NT2/D1 (cell line): ENCODE measurements at regions not wholly inside any gene's neighbourhood (a gene's known extent, or its start where the extent isn't known, plus 50 kb on each side); places are given as distances from the start of the nearest gene placed in this dataset.
"Not testable (repeated sequence)": the region's sequence is repeated elsewhere in the genome, so short reads cannot be mapped to it uniquely, and the experiment has no call there.

Source experiments
- DNase-seq: peaks from one replicate; pipeline ENCODE4 v3.0.0-alpha.2; 2011; ENCODE audit warnings: low read depth, low spot score
- H3K27me3 ChIP-seq: 2 replicates; pipeline ENCODE4 v1.6.0; 2011; ENCODE audit warnings: mild to moderate bottlenecking; ENCODE audit not compliant: insufficient read length, insufficient read depth
- H3K36me3 ChIP-seq: 2 replicates; pipeline ENCODE4 v1.6.1; 2011; ENCODE audit warnings: mild to moderate bottlenecking, low read length, mixed read lengths; ENCODE audit not compliant: insufficient read depth, insufficient read length
- H3K4me1 ChIP-seq: 2 replicates; pipeline ENCODE4 v1.5.1; 2011; ENCODE audit not compliant: insufficient read depth, insufficient read length
- H3K4me3 ChIP-seq: 2 replicates; pipeline ENCODE4 v1.5.1; 2011; ENCODE audit warnings: low read depth; ENCODE audit not compliant: insufficient read length
- H3K9ac ChIP-seq: 2 replicates; pipeline ENCODE4 v1.6.0; 2011; ENCODE audit warnings: low read depth; ENCODE audit not compliant: insufficient read length
- H3K9me3 ChIP-seq: 2 replicates; pipeline ENCODE4 v1.5.1; 2011; ENCODE audit warnings: mild to moderate bottlenecking, low read length; ENCODE audit not compliant: insufficient read depth
- SUZ12 ChIP-seq: IDR thresholded peaks from 2 replicates; pipeline ENCODE4 v1.6.1; 2011; ENCODE audit not compliant: insufficient read length, insufficient read depth; ENCODE audit errors: extremely low read depth
- YY1 ChIP-seq: IDR thresholded peaks from 2 replicates; pipeline ENCODE4 v1.6.1; 2011; ENCODE audit not compliant: insufficient read length, insufficient read depth
- ZNF274 ChIP-seq: IDR thresholded peaks from 2 replicates; pipeline ENCODE4 v1.6.1; 2011; ENCODE audit warnings: mild to moderate bottlenecking, low read depth, low read length

DNA sequence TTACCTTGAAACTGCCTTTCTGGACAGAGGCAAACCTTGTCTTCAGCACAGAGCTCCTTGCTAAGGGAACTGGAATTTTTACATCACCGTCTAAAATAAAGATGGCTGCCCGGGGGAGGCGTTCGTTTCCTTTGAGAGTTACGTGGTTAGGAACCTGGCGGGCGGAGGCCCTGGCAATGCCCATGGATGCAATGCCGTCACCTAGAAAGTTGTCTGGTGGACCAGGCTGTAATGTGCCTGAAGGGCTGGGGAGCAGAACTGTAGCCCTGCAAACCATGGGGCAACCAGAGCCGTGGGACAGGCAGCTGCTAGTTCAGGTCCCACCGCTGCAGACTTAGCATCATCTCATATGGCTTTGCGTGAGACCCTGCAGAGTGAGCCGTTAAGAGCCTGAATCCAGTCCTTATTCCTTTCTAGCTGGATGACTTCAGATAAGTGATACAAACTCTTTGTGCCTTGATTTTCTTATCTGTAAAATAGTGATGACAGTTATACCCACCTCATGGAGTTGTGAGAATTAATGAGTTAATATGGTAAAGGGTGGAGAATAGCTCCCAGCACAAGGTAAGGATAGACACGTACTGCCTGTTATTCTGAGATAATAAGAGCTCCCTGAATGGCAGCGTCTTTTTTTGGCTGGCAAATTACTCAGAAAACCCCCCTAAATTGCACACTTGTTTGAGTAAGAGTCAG lies 219.7 kb downstream of the EMX2 start:
- TF ChIP-seq ZNF274, result no peak
- TF ChIP-seq SUZ12, result no peak
- TF ChIP-seq YY1, result no peak
- DNase-seq, result no peak
- Histone ChIP-seq H3K4me3 (no peak overlapping the region), H3K9me3 (no peaks in the 10 kb centered on the region), H3K36me3 (no peaks in the 10 kb centered on the region), H3K4me1 (no peaks in the 10 kb centered on the region), H3K9ac (no peak overlapping the region), H3K27me3 (no peaks in the 10 kb centered on the region)

DNA sequence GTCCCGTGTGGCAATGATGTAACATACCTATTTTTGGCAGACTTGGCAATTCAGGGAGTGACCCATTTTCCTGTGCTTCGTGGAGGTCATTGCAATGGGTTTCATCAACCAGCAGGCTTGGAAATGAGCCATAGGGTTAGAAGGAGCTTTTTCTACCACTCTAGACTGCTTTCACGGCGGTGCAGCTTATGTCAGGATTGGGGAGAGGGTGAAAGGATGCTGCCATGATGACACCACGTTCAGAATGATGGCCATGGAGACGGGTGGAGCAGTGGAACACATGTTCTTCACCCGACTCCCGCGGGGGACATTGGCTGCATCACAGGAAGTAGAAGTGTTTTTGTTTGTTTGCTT lies 220.2 kb downstream of the EMX2 start:
- Histone ChIP-seq H3K27me3 (no peaks in the 10 kb centered on the region), H3K9me3 (no peaks in the 10 kb centered on the region), H3K4me1 (no peaks in the 10 kb centered on the region), H3K9ac (no peak overlapping the region), H3K36me3 (no peaks in the 10 kb centered on the region), H3K4me3 (no peak overlapping the region)
- DNase-seq, result no peak
- TF ChIP-seq YY1, result no peak
- no peak for TF ChIP-seq SUZ12

DNA sequence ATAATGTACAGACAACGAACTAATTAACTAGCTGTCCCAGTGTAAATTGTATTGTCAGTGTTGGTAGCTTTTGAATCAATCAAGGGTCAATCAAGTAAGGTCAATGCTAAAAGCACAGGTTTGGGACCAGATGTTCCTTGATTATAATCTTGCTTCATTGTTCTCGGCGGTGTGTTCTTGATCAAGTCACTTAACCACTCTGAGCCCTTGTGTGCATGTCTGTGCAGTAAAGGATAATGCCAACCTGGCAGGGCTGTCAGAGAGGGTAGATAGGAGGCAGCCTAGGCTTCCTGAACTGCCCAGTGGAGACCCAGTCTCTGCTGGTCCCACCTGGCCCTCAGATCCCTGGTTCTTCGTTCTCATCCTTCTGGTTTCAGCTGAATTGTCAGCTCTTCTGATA lies 221.0 kb downstream of the EMX2 start:
- Histone ChIP-seq H3K27me3 (no peaks in the 10 kb centered on the region), H3K9ac (no peak overlapping the region), H3K9me3 (no peaks in the 10 kb centered on the region), H3K36me3 (no peaks in the 10 kb centered on the region), H3K4me1 (no peaks in the 10 kb centered on the region), H3K4me3 (no peak overlapping the region)
- no peak for DNase-seq
- TF ChIP-seq SUZ12, result no peak
- TF ChIP-seq ZNF274, result no peak
- no peak for TF ChIP-seq YY1

GRCh38 chr10:117768333-117769042 lies 225.9 kb downstream of the EMX2 start:
- H3K4me3 ChIP-seq, result no peak overlapping the region
- no peaks in the 10 kb centered on the region for H3K9me3 ChIP-seq
- no peak for TF ChIP-seq YY1
- no peak for TF ChIP-seq ZNF274
- no peak for TF ChIP-seq SUZ12
- H3K36me3 ChIP-seq, result no peaks in the 10 kb centered on the region
- no peaks in the 10 kb centered on the region for H3K27me3 ChIP-seq
- DNase-seq, result no peak
- no peaks in the 10 kb centered on the region for H3K4me1 ChIP-seq
- no peak overlapping the region for H3K9ac ChIP-seq

GRCh38 chr10:117775526-117775925 lies 233.0 kb downstream of the EMX2 start:
- no peaks in the 10 kb centered on the region for H3K36me3 ChIP-seq
- no peak overlapping the region for H3K9ac ChIP-seq
- no peaks in the 10 kb centered on the region for H3K9me3 ChIP-seq
- H3K4me1 ChIP-seq, result no peaks in the 10 kb centered on the region
- TF ChIP-seq SUZ12 (no peak), YY1 (no peak), ZNF274 (no peak)
- H3K27me3 ChIP-seq, result no peaks in the 10 kb centered on the region
- H3K4me3 ChIP-seq, result no peak overlapping the region
- DNase-seq, result no peak

GRCh38 chr10:117777222-117777621 lies 234.7 kb downstream of the EMX2 start:
- H3K9ac ChIP-seq, H3K9me3 ChIP-seq, H3K27me3 ChIP-seq, H3K4me3 ChIP-seq, H3K4me1 ChIP-seq, H3K36me3 ChIP-seq, DNase-seq: not testable (repeated sequence)

DNA sequence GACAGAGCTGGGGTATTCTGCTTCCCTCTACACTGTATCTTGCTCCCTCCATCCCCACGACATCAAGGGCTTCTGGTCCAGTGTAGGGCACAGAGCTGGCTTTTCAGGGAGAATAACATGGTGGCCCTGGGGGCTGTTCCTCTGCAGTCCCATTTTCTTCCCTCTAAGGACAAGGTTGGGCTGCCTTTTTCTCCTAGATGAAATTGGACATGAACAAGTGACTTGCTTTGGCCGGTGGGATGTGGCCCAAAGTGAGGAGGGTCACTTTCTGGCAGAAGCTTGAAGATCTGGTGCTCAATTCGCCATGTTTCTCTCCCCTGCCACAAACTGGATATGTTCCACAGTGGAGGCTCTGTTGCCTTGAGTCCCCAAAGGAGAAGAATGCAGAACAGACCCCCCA lies 235.7 kb downstream of the EMX2 start:
- TF ChIP-seq SUZ12, result no peak
- no peak for TF ChIP-seq YY1
- TF ChIP-seq ZNF274, result no peak
- H3K4me3 ChIP-seq, result no peak overlapping the region
- DNase-seq, result no peak
- H3K27me3 ChIP-seq, result no peaks in the 10 kb centered on the region
- H3K36me3 ChIP-seq, result no peaks in the 10 kb centered on the region
- H3K4me1 ChIP-seq, result no peaks in the 10 kb centered on the region
- H3K9ac ChIP-seq, result no peak overlapping the region
- H3K9me3 ChIP-seq, result no peaks in the 10 kb centered on the region

DNA sequence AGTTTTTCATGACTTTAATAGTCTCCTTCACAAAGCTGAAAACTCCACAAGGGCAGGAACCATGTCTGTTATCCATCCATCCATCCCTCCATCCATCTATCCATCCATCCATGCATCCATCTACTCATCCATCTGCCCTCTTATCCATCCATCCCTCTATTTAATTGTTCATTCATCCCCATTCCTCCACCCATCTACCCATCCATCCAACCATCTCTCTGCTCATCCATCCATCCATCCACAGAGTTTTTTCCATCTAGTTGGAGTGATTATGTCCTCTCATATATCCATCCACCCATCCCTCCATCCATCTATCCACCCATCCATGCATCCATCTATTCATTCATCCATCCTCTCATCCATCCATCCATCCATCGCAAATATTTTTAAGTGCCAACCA lies 237.9 kb downstream of the EMX2 start:
- TF ChIP-seq ZNF274, result no peak
- no peak for TF ChIP-seq YY1
- no peak for TF ChIP-seq SUZ12
- DNase-seq, result no peak
- Histone ChIP-seq H3K9me3 (no peaks in the 10 kb centered on the region), H3K36me3 (no peaks in the 10 kb centered on the region), H3K4me1 (no peaks in the 10 kb centered on the region), H3K9ac (no peak overlapping the region), H3K4me3 (no peak overlapping the region), H3K27me3 (no peaks in the 10 kb centered on the region)
